LNCAP (cell line): ENCODE measurements at regions not wholly inside any gene's neighbourhood (a gene's known extent, or its start where the extent isn't known, plus 50 kb on each side); places are given as distances from the start of the nearest gene placed in this dataset.

Source experiments
- TF ChIP-seq, protein P1 (sequence below): fragments of 450-650 bp; IDR thresholded peaks from 2 replicates; pipeline ENCODE4 v1.5.1; 2017; ENCODE audit warnings: mild to moderate bottlenecking

DNA sequence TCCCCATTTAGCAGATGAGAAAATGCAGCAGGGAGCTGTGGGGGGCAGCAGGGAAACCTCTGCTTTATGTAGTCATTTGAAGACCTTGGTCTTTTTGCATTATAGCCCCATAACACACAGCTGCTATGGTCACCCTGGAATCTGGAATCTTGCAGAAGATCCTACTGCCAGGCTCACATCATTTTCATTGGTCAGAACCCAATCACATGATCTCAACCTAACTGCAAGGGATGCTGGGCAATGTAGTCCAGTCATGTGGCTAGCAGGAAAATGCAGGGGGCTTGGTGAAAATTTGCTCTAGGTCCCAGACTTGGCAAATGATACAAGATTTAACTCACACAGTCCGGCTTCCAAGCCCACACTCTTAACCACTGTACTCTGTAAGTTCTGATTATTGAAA, 1028.7 kb downstream of the AACS start:
- TF ChIP-seq, protein P1, sequence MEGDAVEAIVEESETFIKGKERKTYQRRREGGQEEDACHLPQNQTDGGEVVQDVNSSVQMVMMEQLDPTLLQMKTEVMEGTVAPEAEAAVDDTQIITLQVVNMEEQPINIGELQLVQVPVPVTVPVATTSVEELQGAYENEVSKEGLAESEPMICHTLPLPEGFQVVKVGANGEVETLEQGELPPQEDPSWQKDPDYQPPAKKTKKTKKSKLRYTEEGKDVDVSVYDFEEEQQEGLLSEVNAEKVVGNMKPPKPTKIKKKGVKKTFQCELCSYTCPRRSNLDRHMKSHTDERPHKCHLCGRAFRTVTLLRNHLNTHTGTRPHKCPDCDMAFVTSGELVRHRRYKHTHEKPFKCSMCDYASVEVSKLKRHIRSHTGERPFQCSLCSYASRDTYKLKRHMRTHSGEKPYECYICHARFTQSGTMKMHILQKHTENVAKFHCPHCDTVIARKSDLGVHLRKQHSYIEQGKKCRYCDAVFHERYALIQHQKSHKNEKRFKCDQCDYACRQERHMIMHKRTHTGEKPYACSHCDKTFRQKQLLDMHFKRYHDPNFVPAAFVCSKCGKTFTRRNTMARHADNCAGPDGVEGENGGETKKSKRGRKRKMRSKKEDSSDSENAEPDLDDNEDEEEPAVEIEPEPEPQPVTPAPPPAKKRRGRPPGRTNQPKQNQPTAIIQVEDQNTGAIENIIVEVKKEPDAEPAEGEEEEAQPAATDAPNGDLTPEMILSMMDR = no peak

DNA sequence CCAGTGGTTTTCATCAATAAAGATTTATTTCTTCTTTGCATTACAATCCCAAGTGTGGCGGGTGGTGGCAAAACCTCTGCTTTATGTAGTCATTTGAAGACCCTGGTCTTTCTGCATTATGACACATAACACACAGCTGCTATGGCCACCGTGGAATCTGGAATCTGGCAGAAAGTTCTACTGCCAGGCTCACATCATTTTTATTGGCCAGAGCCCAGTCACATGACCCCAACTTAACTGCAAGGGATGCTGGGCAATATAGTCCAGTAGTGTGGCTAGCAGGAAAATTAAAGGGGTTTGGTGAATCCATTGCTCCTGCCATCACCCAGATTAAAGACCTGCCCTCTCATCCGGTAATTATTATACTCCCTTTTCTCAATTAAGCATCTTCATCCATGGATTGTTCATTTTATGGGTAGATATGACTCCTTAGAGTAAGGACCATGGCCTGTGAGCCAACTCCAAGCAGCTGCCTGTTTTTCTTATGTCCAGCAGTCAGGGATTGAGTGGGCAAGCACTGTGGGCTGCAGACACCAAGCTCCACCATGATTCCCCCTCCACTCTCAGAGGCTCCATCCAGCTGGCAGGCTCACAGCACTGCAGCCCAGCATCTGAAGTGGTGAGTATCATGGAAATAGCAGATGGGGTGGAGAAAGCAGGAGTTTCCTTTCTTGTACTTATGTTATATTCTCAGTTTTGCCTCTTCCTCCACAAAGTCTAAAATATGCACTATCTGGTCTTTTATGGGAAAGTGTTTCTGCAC, 1030.7 kb downstream of the AACS start:
- TF ChIP-seq, protein P1 = no peak

DNA sequence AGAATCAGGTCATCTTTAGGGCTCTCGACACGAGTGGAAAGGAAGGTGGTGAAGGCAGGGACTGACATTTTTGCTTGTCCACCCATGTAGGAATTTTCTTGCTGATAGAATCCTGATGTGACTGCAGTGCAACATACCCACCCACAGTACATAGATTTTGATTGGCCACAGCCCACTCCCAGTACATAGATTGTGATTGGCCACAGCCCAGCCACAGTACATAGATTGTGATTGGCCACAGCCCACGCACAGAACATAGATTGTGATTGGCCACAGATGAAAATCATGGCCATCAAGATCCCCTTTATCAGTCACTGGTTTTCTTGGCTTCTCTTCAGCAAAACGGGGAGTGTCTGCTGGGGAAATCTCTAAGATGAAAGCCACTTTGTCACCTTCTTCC, 1041.5 kb downstream of the AACS start:
- TF ChIP-seq, protein P1 = no peak

DNA sequence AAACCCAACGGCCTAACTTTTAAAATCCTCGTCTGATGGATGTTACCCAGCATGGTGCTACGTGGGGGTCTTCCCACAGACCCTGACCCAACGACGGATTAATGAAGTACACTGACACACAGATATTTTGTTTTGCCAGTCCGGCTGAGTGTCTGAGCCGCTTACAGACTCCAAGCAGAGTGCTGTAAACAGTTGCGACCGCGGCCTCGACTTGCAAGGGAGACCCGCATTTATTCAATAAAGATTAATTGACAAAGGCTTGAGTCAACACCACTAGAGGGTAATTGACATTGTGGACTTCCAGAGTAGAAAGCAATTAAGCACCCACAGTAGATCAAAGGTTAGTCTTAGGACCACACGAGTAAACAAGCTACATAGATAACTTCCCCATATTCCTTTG, 1042.4 kb downstream of the AACS start:
- TF ChIP-seq, protein P1 = no peak

DNA sequence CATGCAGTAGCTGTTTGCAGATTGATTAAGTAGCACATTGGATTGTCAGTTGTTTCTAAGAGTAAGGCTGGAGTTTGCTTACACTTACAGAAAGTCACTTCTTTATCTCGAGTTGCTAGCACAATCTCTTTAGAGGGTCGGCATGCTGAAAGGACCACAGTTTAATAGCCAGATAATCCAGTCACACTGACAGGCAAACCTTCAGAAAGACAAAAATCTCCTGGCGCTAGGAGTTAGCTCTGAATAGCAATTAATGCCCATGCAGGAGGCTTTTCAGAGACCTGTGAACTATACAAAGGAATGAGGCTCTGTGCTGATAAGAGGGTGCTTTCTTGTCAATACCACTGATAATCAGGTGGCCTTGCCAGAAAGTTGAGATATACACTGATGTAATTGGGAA, 1043.0 kb downstream of the AACS start:
- TF ChIP-seq, protein P1 = no peak

DNA sequence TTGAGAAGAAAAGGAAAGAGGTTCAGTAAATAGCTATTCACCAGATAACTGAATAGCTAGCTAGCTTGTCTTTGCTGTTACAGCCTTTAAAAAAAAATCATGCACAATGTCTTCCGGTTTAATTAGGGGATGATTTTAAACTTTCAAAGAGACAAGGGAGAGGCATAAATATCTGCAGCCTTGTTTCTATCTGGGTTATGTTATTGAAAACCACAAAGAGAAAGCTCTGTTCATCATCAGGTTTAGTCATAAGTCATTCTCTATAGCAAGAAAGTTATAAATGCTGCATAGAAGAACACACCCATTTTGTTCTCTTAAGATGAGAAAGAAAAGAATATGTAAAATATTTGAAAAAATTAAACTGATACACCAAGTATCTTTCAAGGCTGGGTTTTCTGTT, 1046.9 kb downstream of the AACS start:
- TF ChIP-seq, protein P1 = no peak

DNA sequence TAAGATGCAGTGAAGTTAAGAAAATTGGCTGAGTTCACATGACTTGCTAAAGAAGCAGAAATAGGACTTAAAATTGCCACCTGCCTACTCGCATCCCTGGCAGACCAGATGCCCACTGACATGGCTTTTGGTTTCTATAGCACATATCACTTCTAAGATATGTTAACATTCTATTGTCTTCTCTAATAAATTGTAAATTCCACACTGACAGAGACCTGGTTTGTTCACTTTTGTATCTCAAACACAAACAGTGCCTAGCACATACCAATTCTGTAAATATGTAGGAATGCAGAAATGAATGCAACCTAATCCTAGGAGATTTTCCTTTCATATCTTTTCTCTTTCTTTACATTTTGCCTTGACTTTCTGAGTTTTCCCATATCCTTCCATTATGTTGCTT, 1047.6 kb downstream of the AACS start:
- TF ChIP-seq, protein P1 = no peak

DNA sequence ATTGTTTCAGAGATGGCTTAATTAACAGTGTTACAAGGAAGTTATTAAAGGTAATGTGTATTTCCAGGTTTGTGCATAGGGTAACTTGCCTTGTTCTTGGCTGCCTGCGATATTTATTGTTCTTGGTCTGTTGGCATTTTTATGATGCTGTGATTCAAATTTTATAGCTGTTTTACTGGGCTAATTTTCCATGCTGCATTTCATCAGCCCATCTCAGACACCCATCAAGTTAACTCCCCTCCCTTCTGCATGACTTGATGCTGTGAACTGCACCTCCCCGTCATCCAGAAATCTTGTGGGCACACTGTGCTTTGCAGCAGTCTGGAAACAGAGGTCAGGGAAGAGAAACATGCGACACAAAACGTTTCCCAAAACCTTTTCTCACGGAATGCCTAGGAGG, 1049.2 kb downstream of the AACS start:
- TF ChIP-seq, protein P1 = no peak
